Ascending aorta (tissue), 2 donors: ENCODE measurements at regions not wholly inside any gene's neighbourhood (a gene's known extent, or its start where the extent isn't known, plus 50 kb on each side); places are given as distances from the start of the nearest gene placed in this dataset.

Experiments
- DNase-seq, 2 donors: peaks; one replicate each; pipeline ENCODE4 v3.0.0-alpha.2; 2019; ENCODE audit warnings: low spot score in 2 of 2
- H3K27ac ChIP-seq, 2 donors: fragments of 200-600 bp; sonication (generic); one replicate each; pipeline ENCODE4 v1.5.1; 2016 to 2017; ENCODE audit warnings: mild to moderate bottlenecking in 1 of 2
- H3K27me3 ChIP-seq: fragments of 200-600 bp; sonication (generic); one replicate; pipeline ENCODE4 v1.5.1; 2017
- H3K36me3 ChIP-seq, 2 donors: fragments of 200-600 bp; sonication (generic); one replicate each; pipeline ENCODE4 v1.5.1; 2016
- H3K4me1 ChIP-seq, 2 donors: fragments of 200-600 bp; sonication (generic); one replicate each; pipeline ENCODE4 v1.5.1; 2016 to 2017; ENCODE audit warnings: mild to moderate bottlenecking in 1 of 2
- H3K4me3 ChIP-seq, 2 donors: fragments of 200-600 bp; sonication (generic); one replicate each; pipeline ENCODE4 v1.5.1; 2016 to 2017; ENCODE audit warnings: mild to moderate bottlenecking in 1 of 2
- H3K9me3 ChIP-seq, 2 donors: fragments of 200-600 bp; sonication (generic); one replicate each; pipeline ENCODE4 v1.5.1; 2016
- intact Hi-C: fragments of 100-400 bp; cut with DNase I; formaldehyde crosslinking; loops from one replicate; pipeline ENCODE4 v1.15.1; 2023
- TF ChIP-seq, protein P1 (sequence below), 3 experiments: fragments of 200-600 bp in 2 of 3; fragments of 450-650 bp in 1 of 3; sonication (generic) in 2 of 3; IDR thresholded peaks; one replicate each; pipeline ENCODE4 v1.5.1; 2016 to 2019; ENCODE audit warnings: antibody characterized with exemption in 3 of 3, mild to moderate bottlenecking in 1 of 3, moderate library complexity in 1 of 3

- Histone ChIP-seq H3K9me3 (no peaks in the 10 kb centered on the region), H3K36me3 (no peaks in the 10 kb centered on the region), H3K4me3 (no peak overlapping the region), H3K27ac (no peak overlapping the region), H3K27me3 (no peaks in the 10 kb centered on the region), H3K4me1 (no peaks in the 10 kb centered on the region)
- intact Hi-C loops: no loop called here
- TF ChIP-seq, protein P1, sequence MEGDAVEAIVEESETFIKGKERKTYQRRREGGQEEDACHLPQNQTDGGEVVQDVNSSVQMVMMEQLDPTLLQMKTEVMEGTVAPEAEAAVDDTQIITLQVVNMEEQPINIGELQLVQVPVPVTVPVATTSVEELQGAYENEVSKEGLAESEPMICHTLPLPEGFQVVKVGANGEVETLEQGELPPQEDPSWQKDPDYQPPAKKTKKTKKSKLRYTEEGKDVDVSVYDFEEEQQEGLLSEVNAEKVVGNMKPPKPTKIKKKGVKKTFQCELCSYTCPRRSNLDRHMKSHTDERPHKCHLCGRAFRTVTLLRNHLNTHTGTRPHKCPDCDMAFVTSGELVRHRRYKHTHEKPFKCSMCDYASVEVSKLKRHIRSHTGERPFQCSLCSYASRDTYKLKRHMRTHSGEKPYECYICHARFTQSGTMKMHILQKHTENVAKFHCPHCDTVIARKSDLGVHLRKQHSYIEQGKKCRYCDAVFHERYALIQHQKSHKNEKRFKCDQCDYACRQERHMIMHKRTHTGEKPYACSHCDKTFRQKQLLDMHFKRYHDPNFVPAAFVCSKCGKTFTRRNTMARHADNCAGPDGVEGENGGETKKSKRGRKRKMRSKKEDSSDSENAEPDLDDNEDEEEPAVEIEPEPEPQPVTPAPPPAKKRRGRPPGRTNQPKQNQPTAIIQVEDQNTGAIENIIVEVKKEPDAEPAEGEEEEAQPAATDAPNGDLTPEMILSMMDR (IDR thresholded peaks at IDR 0.05): no peak
- DNase-seq: no peak
Measured at GRCh38 chr17:72212041-72212440, 91.2 kb downstream of the SOX9 start.

DNA sequence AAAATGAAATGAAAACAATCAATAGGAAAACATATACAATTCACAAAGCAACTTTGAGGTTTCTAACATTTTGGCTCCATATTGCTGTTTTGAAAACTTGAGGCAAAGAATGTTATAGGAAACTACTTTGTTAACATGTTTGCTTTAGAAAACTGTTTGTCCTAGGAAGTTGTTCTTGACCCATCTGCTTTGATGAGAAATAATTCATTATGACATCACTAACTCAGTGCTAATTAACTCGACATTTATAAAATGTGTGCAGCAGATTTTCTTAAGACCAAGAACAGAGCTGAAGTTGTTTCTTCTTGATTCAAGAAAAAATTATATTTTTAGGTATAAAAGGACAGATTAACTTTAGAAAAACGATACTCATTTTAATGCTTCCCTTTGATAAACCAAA is 94.7 kb downstream of the SOX9 start:
- Histone ChIP-seq H3K4me3 (no peak overlapping the region), H3K4me1 (no peaks in the 10 kb centered on the region), H3K27ac (no peak overlapping the region), H3K36me3 (no peaks in the 10 kb centered on the region), H3K9me3 (no peaks in the 10 kb centered on the region), H3K27me3 (no peaks in the 10 kb centered on the region)
- TF ChIP-seq, protein P1 (IDR thresholded peaks at IDR 0.05): no peak
- intact Hi-C loops: no loop called here
- DNase-seq: no peak

GRCh38 chr17:72215928-72216327 is 95.1 kb downstream of the SOX9 start:
- Histone ChIP-seq H3K27me3 (no peaks in the 10 kb centered on the region), H3K9me3 (no peaks in the 10 kb centered on the region), H3K27ac (no peak overlapping the region), H3K4me1 (no peaks in the 10 kb centered on the region), H3K4me3 (no peak overlapping the region), H3K36me3 (no peaks in the 10 kb centered on the region)
- intact Hi-C loops: no loop called here
- no peak for DNase-seq
- TF ChIP-seq, protein P1 (IDR thresholded peaks at IDR 0.05): no peak

GRCh38 chr17:72219137-72219823 is 98.5 kb downstream of the SOX9 start:
- H3K36me3 ChIP-seq: no peaks in the 10 kb centered on the region
- H3K27me3 ChIP-seq: no peaks in the 10 kb centered on the region
- intact Hi-C loops: no loop called here
- H3K9me3 ChIP-seq: no peaks in the 10 kb centered on the region
- TF ChIP-seq, protein P1 (IDR thresholded peaks at IDR 0.05): no peak
- no peaks in the 10 kb centered on the region for H3K4me1 ChIP-seq
- no peak overlapping the region for H3K27ac ChIP-seq
- no peak for DNase-seq
- H3K4me3 ChIP-seq: no peak overlapping the region

DNA sequence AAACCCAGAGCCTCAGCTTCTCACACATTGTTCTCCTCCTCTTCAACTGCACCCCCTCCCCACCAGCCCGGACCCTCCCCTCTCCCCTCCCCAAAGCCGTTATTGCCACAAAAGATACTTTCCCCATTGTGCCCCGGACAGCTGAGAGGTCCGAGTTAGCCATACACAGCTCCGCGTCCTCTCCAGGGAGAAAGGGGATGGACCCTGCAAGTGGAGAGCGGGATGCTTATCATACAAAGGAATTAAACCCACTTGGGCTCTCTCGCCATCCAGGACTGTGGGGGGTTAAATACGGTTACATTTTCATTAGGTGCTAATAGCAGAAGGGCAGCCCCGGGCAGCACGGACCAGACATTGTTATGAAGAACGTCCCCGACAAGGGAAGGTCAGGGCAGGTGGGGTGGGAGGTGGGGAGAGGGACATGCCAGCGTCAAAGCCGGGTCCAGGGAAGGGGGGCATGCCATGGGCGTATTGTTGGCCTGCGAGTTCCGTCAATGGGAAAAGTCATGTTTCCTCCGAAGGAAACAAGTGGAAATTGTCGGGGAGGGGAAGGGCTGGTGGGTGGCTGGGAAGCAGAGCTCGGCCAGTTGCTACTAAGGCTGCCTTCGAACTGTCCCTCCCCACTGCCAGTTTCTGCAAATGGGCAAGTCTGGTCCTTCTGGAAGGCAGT is 99.1 kb downstream of the SOX9 start:
- intact Hi-C loops: no loop called here
- H3K27me3 ChIP-seq: no peaks in the 10 kb centered on the region

More for the DNA sequence above, 99.1 kb downstream of the SOX9 start:
- H3K4me3 ChIP-seq: no peak overlapping the region
- no peak overlapping the region for H3K27ac ChIP-seq
- no peak for DNase-seq
- no peaks in the 10 kb centered on the region for H3K4me1 ChIP-seq
- H3K9me3 ChIP-seq: no peaks in the 10 kb centered on the region
- TF ChIP-seq, protein P1 (IDR thresholded peaks at IDR 0.05): no peak
- H3K36me3 ChIP-seq: no peaks in the 10 kb centered on the region
